ENCODE measurements at regions not wholly inside any gene's neighbourhood (a gene's known extent, or its start where the extent isn't known, plus 50 kb on each side); places are given as distances from the start of the nearest gene placed in this dataset.

- TF ChIP-seq, protein P1, sequence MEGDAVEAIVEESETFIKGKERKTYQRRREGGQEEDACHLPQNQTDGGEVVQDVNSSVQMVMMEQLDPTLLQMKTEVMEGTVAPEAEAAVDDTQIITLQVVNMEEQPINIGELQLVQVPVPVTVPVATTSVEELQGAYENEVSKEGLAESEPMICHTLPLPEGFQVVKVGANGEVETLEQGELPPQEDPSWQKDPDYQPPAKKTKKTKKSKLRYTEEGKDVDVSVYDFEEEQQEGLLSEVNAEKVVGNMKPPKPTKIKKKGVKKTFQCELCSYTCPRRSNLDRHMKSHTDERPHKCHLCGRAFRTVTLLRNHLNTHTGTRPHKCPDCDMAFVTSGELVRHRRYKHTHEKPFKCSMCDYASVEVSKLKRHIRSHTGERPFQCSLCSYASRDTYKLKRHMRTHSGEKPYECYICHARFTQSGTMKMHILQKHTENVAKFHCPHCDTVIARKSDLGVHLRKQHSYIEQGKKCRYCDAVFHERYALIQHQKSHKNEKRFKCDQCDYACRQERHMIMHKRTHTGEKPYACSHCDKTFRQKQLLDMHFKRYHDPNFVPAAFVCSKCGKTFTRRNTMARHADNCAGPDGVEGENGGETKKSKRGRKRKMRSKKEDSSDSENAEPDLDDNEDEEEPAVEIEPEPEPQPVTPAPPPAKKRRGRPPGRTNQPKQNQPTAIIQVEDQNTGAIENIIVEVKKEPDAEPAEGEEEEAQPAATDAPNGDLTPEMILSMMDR (IDR thresholded peaks at IDR 0.05), result no peak
- TF ChIP-seq POLR2AphosphoS5 (IDR thresholded peaks at IDR 0.05; ENCODE audit: insufficient read depth in 1 of 2, low read depth in 1 of 2) (no peak), POLR2A (IDR thresholded peaks at IDR 0.05) (no peak)
Measured at GRCh38 chr11:122463530-122463929, 192.0 kb upstream of the UBASH3B start.

Measured in vagina (tissue), 2 donors.